ENCODE measurements at regions not wholly inside any gene's neighbourhood (a gene's known extent, or its start where the extent isn't known, plus 50 kb on each side); places are given as distances from the start of the nearest gene placed in this dataset.

- no peak for TF ChIP-seq HIVEP1 (CRISPR knock-in tag; IDR thresholded peaks at IDR 0.05)
- TF ChIP-seq TEAD2 (CRISPR knock-in tag; IDR thresholded peaks at IDR 0.05) = no peak
- peak; percentile 97 for TF ChIP-seq PITX1 (CRISPR knock-in tag; IDR thresholded peaks at IDR 0.05)
- TF ChIP-seq JUND (CRISPR knock-in tag; IDR thresholded peaks at IDR 0.05) = peak; percentile 36; the same call in 1 of the 2 replicates
- no peak for TF ChIP-seq ZFP37 (CRISPR knock-in tag; IDR thresholded peaks at IDR 0.05; ENCODE audit: borderline replicate concordance)
- TF ChIP-seq ZSCAN29 (CRISPR knock-in tag; conservative IDR thresholded peaks at IDR 0.05) = peak; percentile 75; the same call in 1 of the 2 replicates
- TF ChIP-seq EP300 (IDR thresholded peaks at IDR 0.05; ENCODE audit: low read depth in 2 of 2, low read length in 2 of 2) = peak; percentile 80 to 92; a peak in 3 of 4 replicates
- peak; percentile 87 for TF ChIP-seq EP300 (CRISPR knock-in tag; IDR thresholded peaks at IDR 0.05; ENCODE audit: borderline replicate concordance)
- no peak for TF ChIP-seq ZNF431 (CRISPR knock-in tag; IDR thresholded peaks at IDR 0.05; ENCODE audit: borderline replicate concordance, low read depth)
- TF ChIP-seq CHD2 (IDR thresholded peaks at IDR 0.05; ENCODE audit: low read depth, low read length) = no peak
- no peak for TF ChIP-seq GFI1 (CRISPR knock-in tag; IDR thresholded peaks at IDR 0.05; ENCODE audit: borderline replicate concordance)
- no peak for TF ChIP-seq CENPX (CRISPR knock-in tag; IDR thresholded peaks at IDR 0.05)
- TF ChIP-seq NFAT5 (CRISPR knock-in tag; IDR thresholded peaks at IDR 0.05) = no peak
- TF ChIP-seq SIX1 (CRISPR knock-in tag; IDR thresholded peaks at IDR 0.05; ENCODE audit: borderline replicate concordance) = 0 out of 2 replicates have a peak, but pooled peaks have one; percentile 24
- TF ChIP-seq ERF (CRISPR knock-in tag; IDR thresholded peaks at IDR 0.05) = peak; percentile 57; the same call in 1 of the 2 replicates
- TF ChIP-seq ZNF501 (CRISPR knock-in tag; IDR thresholded peaks at IDR 0.05) = no peak
- TF ChIP-seq ZNF329 (CRISPR knock-in tag; IDR thresholded peaks at IDR 0.05; ENCODE audit: low read depth) = no peak
- no peak for TF ChIP-seq RFX3 (CRISPR knock-in tag; IDR thresholded peaks at IDR 0.05)
- TF ChIP-seq PRPF4 (IDR thresholded peaks at IDR 0.05; ENCODE audit: low read depth, low read length, poor library complexity, severe bottlenecking) = no peak
- TF ChIP-seq DNMT1 (CRISPR knock-in tag; IDR thresholded peaks at IDR 0.05) = no peak
- TF ChIP-seq ZNF879 (CRISPR knock-in tag; IDR thresholded peaks at IDR 0.05) = no peak
- TF ChIP-seq MNT (IDR thresholded peaks at IDR 0.05) = no peak
- TF ChIP-seq ZNF24 (IDR thresholded peaks at IDR 0.05) = no peak
- TF ChIP-seq ZNF260 (CRISPR knock-in tag; IDR thresholded peaks at IDR 0.05; ENCODE audit: borderline replicate concordance, low read depth) = no peak
- no peak for TF ChIP-seq ZNF234 (CRISPR knock-in tag; conservative IDR thresholded peaks at IDR 0.05)
- TF ChIP-seq ZNF772 (CRISPR knock-in tag; IDR thresholded peaks at IDR 0.05) = peak; percentile 56; the same call in 1 of the 2 replicates
- TF ChIP-seq SSRP1 (CRISPR knock-in tag; IDR thresholded peaks at IDR 0.05) = no peak
- TF ChIP-seq TAF15 (IDR thresholded peaks at IDR 0.05; ENCODE audit: low read depth, low read length, poor library complexity, severe bottlenecking) = no peak
These were observed 141.5 kb upstream of the TBL1XR1 start (continued) for GRCh38 chr3:177338697-177339219.
